Caco-2 (cell line): ENCODE measurements at regions not wholly inside any gene's neighbourhood (a gene's known extent, or its start where the extent isn't known, plus 50 kb on each side); places are given as distances from the start of the nearest gene placed in this dataset.

Experiments
- BruUV-seq: library from RNA; stranded (reverse); fragments of 400-500 nt; replicated peaks from 2 replicates; lab custom pipeline; 2021; lab: Mats Ljungman, UMichigan
- CTCF ChIA-PET: fragments of 300-600 bp; sonication (Branson Sonifier 250); formaldehyde crosslinking; loops from one replicate; lab custom pipeline; 2022; ENCODE audit warnings: antibody characterized with exemption; lab: Charles Lee
- POLR2A ChIA-PET: fragments of 300-600 bp; sonication (Branson Sonifier 250); formaldehyde crosslinking; loops from one replicate; lab custom pipeline; 2022; ENCODE audit warnings: antibody characterized with exemption; lab: Charles Lee
- DNase-seq, 2 experiments: peaks; one replicate each; pipeline versions ENCODE4 v3.0.0 to v3.0.0-alpha.2; 2020 to 2022
- H3K27me3 ChIP-seq: replicated peaks from 2 replicates; pipeline ENCODE4 v1.6.0; 2011; ENCODE audit warnings: low read length; ENCODE audit not compliant: control insufficient read depth, insufficient read depth
- H3K36me3 ChIP-seq: 2 replicates; pipeline ENCODE4 v1.5.1; 2011; ENCODE audit warnings: low read length; ENCODE audit not compliant: control insufficient read depth, insufficient read depth
- H3K4me1 ChIP-seq: fragments of 250-450 bp; sonication (Bioruptor Pico); 2 replicates; pipeline ENCODE4 v1.5.1; 2020; ENCODE audit warnings: mild to moderate bottlenecking
- H3K4me3 ChIP-seq: 2 replicates; pipeline ENCODE4 v1.5.1; 2011; ENCODE audit warnings: low read depth, mild to moderate bottlenecking, control low read depth, low read length
- H3K9me3 ChIP-seq: fragments of 250-450 bp; sonication (Bioruptor Pico); 2 replicates; pipeline ENCODE4 v1.5.1; 2020; ENCODE audit warnings: mild to moderate bottlenecking, moderate library complexity
- H3K27ac Mint-ChIP-seq: one replicate; pipeline ENCODE4 v1.8.0; 2022; ENCODE audit warnings: mixed read lengths; ENCODE audit not compliant: unreplicated experiment
- H3K27me3 Mint-ChIP-seq: one replicate; pipeline ENCODE4 v1.8.0; 2022; ENCODE audit warnings: mixed read lengths; ENCODE audit not compliant: insufficient read depth, unreplicated experiment
- H3K36me3 Mint-ChIP-seq: one replicate; pipeline ENCODE4 v1.8.0; 2022; ENCODE audit warnings: mild to moderate bottlenecking, mixed read lengths; ENCODE audit not compliant: insufficient read depth, unreplicated experiment
- H3K4me1 Mint-ChIP-seq: one replicate; pipeline ENCODE4 v1.8.0; 2022; ENCODE audit warnings: low read depth, mixed read lengths; ENCODE audit not compliant: unreplicated experiment
- H3K4me3 Mint-ChIP-seq: one replicate; pipeline ENCODE4 v1.8.0; 2022; ENCODE audit warnings: mild to moderate bottlenecking, moderate library complexity, mixed read lengths; ENCODE audit not compliant: unreplicated experiment
- H3K9me3 Mint-ChIP-seq: one replicate; pipeline ENCODE4 v1.8.0; 2022; ENCODE audit warnings: mixed read lengths; ENCODE audit not compliant: unreplicated experiment
- CTCF ChIP-seq, 2 experiments: fragments of 200-600 bp in 1 of 2; IDR thresholded peaks; 1 replicate in 1 of 2; 2 replicates in 1 of 2; pipeline versions ENCODE4 v1.5.1 to v1.8.0; 2011 to 2022; ENCODE audit warnings: antibody characterized with exemption in 1 of 2, control low read depth in 1 of 2, inconsistent platforms in 1 of 2, low read depth in 1 of 2, low read length in 1 of 2, mild to moderate bottlenecking in 1 of 2, moderate library complexity in 1 of 2; ENCODE audit not compliant: insufficient read depth in 1 of 2, severe bottlenecking in 1 of 2, unreplicated experiment in 1 of 2
- intact Hi-C: fragments of 100-400 bp; cut with micrococcal nuclease; formaldehyde crosslinking; loops from one replicate; pipeline ENCODE4 v1.10.0; 2022; ENCODE audit not compliant: unreplicated experiment

GRCh38 chrX:67105758-67106116, 438.1 kb upstream of the AR start:
- Histone ChIP-seq H3K4me1 (no peaks in the 10 kb centered on the region), H3K36me3 (no peaks in the 10 kb centered on the region), H3K27me3 (no peaks in the 10 kb centered on the region), H3K9me3 (no peaks in the 10 kb centered on the region), H3K4me3 (no peak overlapping the region)
- Mint-ChIP-seq H3K4me3 (no peak overlapping the region), H3K9me3 (no peaks in the 10 kb centered on the region), H3K27ac (no peak overlapping the region), H3K36me3 (no peaks in the 10 kb centered on the region), H3K4me1 (no peaks in the 10 kb centered on the region), H3K27me3 (no peaks in the 10 kb centered on the region)
- CTCF ChIA-PET = no interaction called here
- no peak for DNase-seq
- BruUV-seq = no TSS peak
- intact Hi-C loops = no loop called here
- no peak for TF ChIP-seq CTCF (IDR thresholded peaks at IDR 0.05; ENCODE audit: insufficient read depth in 1 of 2, low read depth in 1 of 2, low read length in 1 of 2, severe bottlenecking in 1 of 2, unreplicated experiment in 1 of 2)
- POLR2A ChIA-PET = no interaction called here

- Histone ChIP-seq H3K36me3 (no peaks in the 10 kb centered on the region), H3K27me3 (no peaks in the 10 kb centered on the region), H3K4me1 (no peaks in the 10 kb centered on the region), H3K4me3 (no peak overlapping the region), H3K9me3 (no peaks in the 10 kb centered on the region)
- ChIA-PET CTCF (no interaction called here), POLR2A (no interaction called here)
- Mint-ChIP-seq H3K27ac (no peak overlapping the region), H3K4me3 (no peak overlapping the region), H3K36me3 (no peaks in the 10 kb centered on the region), H3K4me1 (no peaks in the 10 kb centered on the region), H3K9me3 (no peaks in the 10 kb centered on the region), H3K27me3 (no peaks in the 10 kb centered on the region)
- BruUV-seq = no TSS peak
- DNase-seq = no peak
- no peak for TF ChIP-seq CTCF (IDR thresholded peaks at IDR 0.05; ENCODE audit: insufficient read depth in 1 of 2, low read depth in 1 of 2, low read length in 1 of 2, severe bottlenecking in 1 of 2, unreplicated experiment in 1 of 2)
- intact Hi-C loops = no loop called here
These were observed 438.7 kb upstream of the AR start for GRCh38 chrX:67104982-67105757.

GRCh38 chrX:67100031-67100884, 443.6 kb upstream of the AR start:
- intact Hi-C loops = no loop called here

More at GRCh38 chrX:67100031-67100884, 443.6 kb upstream of the AR start:
- Mint-ChIP-seq H3K9me3 (no peaks in the 10 kb centered on the region), H3K4me1 (no peaks in the 10 kb centered on the region), H3K27ac (no peak overlapping the region), H3K27me3 (no peaks in the 10 kb centered on the region), H3K4me3 (no peak overlapping the region), H3K36me3 (no peaks in the 10 kb centered on the region)
- H3K9me3 ChIP-seq = no peaks in the 10 kb centered on the region
- BruUV-seq = no TSS peak
- CTCF ChIA-PET = no interaction called here
- TF ChIP-seq CTCF (IDR thresholded peaks at IDR 0.05; ENCODE audit: insufficient read depth in 1 of 2, low read depth in 1 of 2, low read length in 1 of 2, severe bottlenecking in 1 of 2, unreplicated experiment in 1 of 2) = no peak
- no peak overlapping the region for H3K4me3 ChIP-seq
- H3K36me3 ChIP-seq = no peaks in the 10 kb centered on the region
- H3K4me1 ChIP-seq = no peaks in the 10 kb centered on the region
- DNase-seq = no peak
- H3K27me3 ChIP-seq = no peaks in the 10 kb centered on the region
- POLR2A ChIA-PET = no interaction called here
